HG02870 (cell line): ENCODE measurements at regions not wholly inside any gene's neighbourhood (a gene's known extent, or its start where the extent isn't known, plus 50 kb on each side); places are given as distances from the start of the nearest gene placed in this dataset.

Source experiments
- ATAC-seq: cut with Tn5 transposase; IDR thresholded peaks from one replicate; pipeline ENCODE4 v1.9.1; 2021; ENCODE audit warnings: mild to moderate bottlenecking, moderate library complexity; ENCODE audit not compliant: unreplicated experiment

DNA sequence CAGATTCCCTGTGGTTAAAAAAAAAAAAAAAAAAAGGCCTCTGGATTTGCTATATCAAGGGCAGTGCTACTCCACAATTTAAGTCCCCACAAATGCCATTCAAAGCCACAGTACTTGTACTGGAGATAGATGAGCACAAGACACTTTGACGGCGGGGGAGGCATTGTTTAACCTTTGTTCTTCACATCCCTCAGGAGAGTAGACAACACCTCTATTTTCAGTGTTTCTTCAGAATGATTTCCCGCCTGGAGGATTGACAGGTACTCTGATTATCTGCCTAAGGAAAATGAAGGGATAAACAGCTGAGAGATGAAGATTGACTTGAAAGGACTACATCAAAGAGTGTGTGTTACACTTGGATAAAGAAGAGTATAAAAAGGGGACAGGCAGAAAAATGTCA, 58.7 kb downstream of the OTOL1 start:
- no peak for ATAC-seq

DNA sequence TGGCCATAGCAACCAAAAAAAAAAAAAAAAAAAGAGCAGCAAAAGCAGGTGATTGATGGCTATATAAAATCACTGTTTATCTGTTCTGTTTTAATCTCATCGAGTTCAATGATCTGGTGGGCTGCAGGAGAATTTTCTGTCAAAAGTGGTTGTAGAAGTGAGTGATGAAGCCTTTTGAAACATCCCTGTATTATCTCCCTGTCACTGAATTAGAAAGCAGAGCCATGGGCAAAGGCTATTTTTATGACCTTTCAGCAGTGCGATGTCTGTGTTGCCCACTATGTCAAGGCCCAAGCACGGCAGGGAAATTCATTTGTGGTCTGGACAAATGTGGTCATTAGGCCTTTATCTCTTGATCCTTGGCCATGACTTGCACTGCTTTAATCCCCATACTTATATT, 59.9 kb downstream of the OTOL1 start:
- ATAC-seq, result no peak

DNA sequence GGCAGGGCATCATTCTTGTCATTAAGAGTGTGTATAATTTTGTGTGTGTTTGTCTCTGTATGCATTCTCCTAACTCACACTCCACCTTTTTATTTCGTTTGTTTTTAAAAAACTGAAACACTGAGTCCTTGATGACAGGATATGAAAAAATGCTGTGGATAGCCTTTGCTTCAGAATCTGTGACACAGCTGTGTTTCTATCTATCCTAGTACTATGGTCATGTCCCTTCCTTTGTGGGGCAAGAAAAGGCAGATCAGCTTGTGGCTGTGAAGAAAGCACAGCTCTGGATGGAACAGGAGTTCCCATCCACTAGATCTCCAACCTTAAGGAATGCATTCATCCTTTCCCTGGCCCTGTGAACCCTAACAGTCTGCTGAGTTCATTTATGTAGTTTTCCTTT, 60.3 kb downstream of the OTOL1 start:
- no peak for ATAC-seq

DNA sequence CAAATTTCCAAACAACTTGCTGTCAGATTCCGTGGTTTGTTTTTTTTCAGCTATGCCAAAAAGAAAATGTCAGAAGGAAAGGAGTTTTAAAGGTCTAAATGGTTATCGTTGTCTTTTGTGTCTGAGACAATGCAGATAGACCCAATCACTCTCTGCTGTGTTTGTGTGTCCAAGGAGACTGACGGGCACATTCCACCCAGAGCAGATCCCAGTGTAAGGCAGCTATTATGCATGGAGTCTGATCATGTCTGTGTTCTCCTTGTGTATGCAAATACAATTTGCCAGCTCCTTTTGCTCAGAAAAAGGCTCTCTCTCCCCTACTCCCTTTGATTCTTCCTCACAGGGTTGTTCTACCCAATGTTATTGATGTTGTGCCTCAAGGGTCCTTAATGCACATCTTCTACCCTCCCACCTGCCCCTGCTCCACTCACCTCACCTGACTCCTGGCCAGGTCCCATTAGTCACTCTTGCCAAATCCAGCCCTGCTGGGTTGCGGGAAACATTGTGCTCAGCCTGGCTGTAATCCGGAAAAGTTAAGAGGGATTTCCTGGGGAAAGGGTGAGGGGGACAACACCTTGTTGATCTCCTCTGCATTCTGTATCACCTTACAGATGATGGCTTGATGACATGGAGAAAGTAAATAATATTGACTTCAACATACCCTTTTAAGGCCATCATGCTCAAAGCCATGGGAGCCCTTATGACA, 61.0 kb downstream of the OTOL1 start:
- ATAC-seq, result no peak

DNA sequence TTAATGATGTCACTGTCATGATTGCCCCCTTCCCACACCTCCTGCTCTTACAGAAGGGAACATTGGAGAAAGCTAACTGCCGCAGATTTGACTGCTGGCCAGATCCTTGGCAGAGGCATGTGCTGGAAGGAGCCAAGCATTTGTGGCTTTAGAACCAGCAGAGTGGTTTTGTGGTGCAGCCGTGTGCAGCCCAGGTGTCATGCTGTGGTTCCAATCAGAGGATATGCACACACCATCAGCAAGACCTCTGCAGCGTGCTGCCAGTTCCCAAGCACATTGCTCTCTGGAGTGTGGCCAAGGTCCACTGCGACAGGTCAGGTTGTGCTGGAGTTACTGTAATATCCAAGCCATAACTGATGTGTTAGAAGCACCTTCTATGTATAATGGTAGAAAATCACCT, 61.6 kb downstream of the OTOL1 start:
- ATAC-seq, result no peak

DNA sequence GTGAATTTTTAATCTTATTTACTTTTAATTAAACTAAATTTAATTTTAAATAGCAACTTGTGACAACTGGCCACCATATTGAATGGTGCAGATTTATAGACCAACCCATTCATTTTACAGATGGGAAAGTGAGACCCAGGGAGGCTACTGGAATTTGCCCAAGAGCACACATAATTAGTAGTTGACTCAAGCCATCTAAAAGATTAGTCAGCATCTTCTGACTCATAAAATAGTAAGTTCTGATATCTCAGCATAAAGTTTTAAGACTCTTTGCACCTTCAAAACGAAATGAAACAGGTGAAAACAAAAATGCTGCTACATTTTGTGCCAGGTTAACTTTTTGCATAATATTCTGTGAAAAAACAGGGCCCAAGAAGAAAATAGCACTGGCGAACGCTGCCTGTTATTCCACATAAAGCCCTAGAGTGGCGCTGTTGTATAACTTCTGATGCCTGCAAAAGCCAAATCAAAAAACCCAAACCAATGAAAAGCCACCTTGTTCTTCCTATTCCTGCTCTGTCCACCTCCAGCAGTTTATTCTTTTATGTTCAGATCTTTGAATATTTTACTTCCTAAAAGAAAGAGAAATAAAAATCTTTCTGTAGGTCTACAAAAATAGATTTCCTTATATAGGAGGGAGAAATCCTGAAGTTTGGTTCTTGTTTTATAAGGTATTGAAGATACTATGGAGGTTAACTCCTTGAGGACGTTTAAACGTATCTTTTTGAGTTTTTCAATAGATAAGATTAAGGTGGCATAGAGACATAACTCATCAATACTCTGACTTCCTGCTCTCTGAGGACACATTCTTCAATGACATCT, 62.8 kb downstream of the OTOL1 start:
- peak; percentile 46 for ATAC-seq

DNA sequence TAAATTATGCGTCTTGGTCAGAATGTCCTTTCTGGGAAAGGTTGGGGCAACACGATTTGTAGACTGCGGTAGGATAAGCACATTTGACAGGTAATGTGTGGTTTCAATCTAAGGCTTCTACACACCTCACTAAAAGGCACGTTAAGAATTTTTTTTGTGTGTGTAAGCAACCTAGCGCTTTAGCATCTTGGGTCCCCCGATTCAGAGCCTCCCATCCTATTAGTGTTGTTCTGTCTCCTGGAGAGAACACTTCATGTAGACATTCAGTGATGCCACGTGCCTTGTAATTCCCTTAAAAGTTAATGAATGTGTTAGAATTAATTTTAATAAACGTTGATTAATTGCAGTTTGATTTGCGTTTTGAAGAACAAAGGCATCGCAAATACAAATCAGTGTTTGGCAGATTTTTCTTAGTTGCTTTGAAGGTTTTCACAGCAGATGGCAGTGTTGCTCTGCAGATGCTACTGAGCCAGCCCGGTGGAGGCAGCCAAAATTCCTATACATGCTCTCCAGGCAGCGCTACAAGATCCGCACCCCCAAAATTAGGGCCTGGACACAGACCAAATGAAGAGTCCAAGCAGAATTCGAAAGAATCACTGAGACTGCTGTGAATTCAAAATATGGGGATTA, 63.5 kb downstream of the OTOL1 start:
- no peak for ATAC-seq

DNA sequence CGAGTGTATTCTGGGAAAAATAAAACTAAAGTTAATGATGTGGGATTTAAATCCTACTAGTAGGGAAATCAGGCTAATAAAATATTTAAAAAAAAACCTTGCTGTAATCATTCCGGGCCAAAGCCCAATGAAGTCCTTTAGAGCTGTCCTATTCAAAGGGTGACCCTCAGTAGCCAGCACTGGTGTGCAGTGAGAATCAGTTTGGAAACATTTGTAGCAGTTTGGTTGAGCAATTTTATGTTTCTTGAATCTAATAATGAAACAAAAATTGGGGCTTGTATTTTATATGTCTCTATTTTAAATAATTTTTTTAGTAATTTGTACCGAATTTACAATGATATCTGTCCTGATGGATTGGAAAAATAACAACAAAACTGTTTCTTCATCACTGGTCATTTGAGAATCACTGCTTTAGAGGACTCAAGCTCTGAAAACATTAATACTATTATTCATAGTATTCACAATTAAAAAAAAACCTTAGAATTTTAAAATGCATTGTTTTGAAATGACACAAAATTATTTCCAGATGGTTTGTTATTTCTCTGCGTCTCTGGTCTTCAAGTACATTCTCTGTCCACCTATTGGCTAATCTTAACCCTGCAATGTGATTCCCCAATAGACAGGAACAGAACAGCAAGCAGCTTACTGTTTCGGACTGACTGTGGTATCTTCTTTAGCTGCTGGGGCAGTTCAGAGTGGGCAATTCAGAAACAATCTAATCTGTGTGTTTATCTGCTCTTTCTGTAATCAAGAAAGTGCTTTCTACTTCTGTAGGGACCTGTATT, 71.2 kb downstream of the OTOL1 start:
- ATAC-seq, result no peak

DNA sequence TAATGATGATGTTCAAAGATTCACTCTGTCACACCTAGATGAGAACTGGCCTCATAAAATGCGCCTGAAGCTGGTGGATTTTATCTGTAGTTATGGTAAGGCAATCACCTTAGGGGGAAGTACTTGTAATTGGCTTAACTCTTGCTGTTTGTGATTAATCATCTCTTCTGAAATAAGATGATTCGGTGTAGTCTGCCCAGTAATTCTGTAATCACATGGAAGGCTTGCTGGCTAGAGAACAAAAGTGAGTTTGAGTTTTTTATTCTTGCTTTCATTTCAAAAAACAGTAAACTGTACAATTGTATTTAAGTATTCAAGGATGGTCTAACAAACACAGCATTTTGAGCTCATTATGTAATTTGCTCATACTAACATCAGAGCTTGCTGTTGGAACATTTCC, 72.1 kb downstream of the OTOL1 start:
- ATAC-seq, result no peak

DNA sequence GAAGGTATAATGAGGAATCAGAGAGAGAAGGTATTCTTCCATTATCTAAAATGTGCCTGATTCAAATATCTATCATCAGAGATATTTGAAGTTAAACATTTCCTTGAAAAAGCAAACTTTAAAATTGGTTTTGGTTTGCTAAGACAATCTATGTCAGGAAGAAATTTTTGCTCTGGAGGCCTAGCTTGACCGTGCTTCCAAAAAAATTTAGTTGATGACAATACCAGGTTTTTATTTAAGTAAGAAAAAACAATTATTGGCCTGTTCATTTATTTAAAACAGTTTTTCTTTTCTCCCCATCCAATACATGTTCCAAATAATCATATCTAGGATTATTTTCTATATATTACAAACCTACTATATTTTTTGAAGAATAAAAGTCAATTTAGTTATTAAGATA, 75.3 kb downstream of the OTOL1 start:
- no peak for ATAC-seq

DNA sequence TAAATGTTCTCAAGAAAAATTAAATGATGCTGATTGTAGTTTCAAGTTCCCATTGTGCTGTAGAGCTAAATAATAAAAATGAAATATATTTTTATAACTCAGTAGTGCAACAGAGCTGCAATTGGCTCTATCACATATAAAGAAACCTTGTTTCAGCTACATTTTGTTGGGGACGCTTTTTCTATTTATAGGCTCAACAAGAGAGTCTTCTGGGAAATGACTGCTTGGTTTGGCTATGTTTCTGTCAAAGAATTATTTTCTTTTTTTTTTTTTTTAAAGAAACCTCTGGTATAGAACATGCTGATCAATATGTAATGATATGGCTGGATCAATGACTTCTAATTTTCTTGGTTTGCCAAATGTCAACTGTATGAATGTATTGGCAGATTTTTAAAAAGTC, 76.5 kb downstream of the OTOL1 start:
- no peak for ATAC-seq

DNA sequence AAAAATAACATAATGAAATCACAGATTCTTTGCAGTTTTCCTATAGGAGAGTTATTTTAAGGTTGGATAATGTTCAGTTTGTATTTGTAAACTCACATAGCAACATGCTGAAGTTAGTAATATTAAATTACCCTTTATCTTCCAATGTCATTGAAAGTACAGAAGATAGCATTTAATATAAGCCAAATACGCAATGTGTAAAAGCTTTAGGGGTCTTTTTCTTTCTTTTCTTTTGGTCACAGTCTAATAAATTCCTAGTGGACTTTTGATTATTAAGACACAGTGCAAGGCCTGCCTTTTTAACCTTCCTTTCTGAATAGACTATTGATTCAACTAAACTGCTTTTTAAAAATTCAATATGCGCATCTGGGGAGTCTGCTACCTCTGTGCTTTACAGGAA, 79.3 kb downstream of the OTOL1 start:
- no peak for ATAC-seq

DNA sequence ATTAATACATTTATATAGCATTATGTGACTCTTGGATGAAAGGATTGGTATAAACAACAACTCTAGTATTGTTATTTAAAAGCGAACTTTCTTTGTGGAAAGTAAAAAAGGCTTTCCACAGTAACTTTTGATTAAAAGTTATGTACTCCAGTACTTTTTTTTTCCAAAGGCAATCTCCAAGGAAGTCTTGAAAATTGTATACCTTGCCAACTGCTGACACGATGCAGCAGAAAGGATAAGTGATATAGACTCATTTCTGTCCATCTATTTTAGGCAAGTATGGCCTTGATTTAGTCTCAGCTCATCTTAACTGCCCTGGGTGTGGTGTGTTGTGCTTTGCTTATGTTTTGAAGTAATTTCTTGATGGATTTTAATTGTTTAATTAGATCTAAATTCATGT, 79.7 kb downstream of the OTOL1 start:
- ATAC-seq, result no peak

DNA sequence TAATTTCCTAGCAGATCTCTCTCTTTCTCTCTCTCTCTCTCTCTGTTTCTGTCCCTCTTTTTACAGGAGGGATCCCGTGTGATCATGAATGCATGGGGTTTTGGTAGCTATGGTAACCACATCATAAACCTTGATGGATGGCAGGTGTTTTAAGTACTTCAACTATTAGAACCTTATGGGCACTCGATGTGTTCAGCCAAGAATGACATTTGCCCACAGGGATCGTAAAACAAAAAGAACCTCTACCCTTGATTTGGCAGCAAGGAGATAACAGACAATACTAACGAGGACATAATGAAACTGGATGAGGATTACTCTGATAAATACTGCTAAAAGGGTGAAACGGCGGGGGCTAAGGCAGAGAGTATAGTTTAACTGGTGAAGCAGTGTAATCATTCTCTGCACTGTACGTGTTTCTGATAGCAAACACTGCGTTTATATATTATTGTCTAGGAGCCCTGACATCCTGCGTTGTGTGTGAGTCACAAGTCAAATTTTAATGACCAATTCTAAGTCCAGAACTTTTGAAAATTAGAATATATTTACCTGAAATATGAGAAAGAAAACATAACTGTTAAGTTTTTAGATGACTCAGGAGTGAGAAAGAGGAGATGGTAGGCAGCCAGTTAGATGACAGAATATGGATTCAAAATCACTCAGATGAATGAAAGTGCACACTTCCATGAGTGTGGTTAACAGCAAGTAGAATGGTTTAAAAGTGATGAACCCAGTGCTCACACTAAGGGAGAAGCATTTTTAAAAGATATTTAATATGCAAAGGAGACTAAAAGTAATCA, 80.3 kb downstream of the OTOL1 start:
- ATAC-seq, result no peak

DNA sequence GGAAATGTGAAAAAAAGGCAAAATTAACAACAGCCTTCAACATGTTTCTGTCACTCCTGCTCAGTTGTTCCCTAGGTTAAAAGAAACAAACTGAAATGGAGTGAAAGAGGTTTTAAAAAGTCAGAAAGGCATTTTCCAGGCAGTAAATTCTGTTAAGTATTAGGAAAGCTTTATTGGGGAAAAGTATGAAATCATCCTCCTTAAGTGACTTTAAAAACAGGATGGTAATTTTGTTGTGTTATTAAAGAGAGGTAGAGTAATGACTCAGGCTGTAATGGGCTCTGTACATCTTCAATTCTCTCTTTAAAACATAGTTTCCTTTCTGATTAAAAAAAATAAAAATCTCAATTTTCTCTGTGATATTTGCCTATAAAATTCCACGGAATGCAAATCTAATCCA, 81.1 kb downstream of the OTOL1 start:
- ATAC-seq, result no peak

DNA sequence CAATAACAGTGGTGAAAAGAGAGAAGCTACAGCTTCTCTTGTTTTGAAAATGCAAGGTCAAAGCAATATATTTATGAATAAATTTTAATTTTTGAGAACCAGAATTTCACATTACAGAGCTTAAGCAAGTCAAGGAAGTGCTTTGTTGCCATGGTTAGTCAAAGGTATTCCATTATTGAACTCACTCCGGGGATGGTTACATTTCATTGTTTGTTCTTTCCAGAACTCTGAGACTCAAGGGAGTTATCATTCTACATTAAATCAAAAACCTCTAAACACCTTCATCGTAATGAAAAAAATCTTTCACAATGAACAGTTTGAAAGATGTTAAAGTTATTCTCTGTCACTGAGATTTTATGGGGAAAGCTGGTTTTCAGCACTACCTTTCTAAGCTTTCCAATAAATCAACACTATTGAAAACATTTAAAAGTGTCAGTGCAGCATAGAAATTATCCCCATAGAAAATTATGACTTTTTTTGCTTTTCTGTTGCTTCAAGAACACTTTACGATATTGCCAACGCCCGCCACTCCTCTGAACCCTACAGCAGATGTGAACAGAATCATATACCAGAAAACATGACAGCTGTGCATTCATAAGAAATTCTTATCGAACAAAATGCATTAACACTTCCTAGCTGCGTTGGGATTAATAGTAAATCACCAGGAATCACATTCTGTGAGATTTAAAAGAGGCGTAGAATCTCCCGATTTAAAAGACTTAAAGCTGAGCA, 83.0 kb downstream of the OTOL1 start:
- no peak for ATAC-seq

DNA sequence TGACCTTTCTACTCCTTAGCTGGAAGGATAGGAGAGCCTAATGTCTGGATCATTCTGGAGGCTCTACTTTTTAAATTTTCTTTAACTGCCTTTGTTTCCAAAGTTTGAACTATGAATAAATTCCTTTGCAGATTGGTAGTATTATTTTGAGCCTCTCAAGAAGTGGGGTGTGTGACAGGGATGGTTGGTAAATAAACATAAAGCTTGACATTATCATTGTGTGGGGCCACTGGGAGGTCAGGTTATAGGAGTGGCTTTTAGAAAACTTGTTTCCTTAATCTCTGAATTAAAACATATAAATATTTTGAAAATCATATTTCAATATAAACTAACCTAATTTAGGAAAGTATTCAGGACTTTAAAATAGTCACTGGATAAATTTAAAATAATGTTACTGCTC, 89.3 kb downstream of the OTOL1 start:
- ATAC-seq, result no peak

DNA sequence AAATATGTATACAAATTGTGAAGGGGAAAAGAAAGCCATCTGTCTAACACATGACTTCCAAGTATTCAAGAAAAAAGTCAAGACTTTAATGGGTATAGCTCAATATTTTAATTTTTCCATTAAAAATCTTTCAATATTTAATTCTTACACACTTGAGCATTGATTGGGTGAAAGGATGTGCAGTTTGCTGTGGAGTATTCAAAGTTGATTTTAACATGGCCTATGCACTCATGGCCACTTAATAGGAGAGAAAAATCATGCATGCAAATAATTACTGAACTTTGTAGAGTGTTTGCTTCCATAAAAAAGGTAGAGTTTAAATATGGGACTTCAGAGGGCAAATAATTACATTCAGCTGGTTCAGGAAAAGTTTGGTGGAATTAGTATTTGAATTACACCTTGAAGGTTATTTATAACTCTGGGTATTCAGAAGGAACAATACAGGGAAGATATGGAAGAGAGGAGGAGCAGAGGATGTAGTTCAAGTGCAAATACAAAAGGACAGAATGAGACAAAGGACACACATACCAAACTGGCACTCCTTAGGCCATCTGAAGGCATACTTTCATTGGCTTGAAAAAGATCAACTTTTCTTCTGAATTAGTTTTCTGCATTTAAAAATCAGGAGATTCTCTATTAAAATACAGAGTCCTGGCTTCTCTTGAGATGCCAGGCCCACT, 90.1 kb downstream of the OTOL1 start:
- no peak for ATAC-seq

DNA sequence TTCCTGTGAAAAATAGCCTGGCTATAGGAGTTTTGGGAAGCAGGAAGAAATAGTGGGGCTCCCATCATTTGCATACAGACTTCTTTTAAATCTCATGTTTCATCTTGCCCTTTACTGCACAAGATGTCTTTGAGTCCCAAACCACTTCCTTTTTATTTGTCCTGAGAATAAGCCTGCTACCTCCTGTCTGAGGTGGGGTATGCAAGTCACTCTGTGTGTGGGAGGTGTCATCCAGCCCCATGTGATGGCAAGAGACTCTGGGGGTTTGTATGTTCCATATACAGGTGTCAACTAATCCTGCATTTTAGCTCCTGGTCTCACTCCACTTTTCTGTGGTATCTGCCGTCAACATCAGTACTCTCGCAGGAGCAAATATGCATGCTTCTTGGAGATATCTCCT, 102.0 kb downstream of the OTOL1 start:
- ATAC-seq, result no peak
